Activated CD4-positive, alpha-beta T cell treated with anti-CD3 and anti-CD28 coated beads for 48 hours (primary cell): ENCODE measurements at regions not wholly inside any gene's neighbourhood (a gene's known extent, or its start where the extent isn't known, plus 50 kb on each side); places are given as distances from the start of the nearest gene placed in this dataset.
"Not testable (repeated sequence)": the region's sequence is repeated elsewhere in the genome, so short reads cannot be mapped to it uniquely, and the experiment has no call there.

ENCODE experiments used
- DNase-seq: peaks from one replicate; pipeline ENCODE4 v3.0.0-alpha.2; 2020

DNA sequence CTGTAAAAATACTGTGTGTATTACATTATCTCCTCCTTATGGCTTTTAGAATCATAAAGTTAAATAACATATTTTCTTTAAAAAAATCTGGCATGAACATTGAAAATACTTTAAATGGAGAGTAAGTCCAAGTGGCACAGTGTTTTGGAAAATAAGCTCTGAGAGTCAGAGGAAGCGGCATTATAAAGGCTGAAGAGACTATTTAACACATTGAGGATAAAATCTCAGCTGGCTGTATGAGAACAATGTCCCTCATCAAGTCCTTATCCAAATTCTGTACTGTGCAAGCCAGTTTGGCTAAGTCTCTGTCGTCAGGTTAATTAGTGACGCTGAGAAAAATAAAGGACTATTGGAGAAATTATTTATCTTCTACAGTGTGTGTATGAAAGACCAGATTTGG, 245.5 kb downstream of the MFSD1 start:
- DNase-seq = no peak

DNA sequence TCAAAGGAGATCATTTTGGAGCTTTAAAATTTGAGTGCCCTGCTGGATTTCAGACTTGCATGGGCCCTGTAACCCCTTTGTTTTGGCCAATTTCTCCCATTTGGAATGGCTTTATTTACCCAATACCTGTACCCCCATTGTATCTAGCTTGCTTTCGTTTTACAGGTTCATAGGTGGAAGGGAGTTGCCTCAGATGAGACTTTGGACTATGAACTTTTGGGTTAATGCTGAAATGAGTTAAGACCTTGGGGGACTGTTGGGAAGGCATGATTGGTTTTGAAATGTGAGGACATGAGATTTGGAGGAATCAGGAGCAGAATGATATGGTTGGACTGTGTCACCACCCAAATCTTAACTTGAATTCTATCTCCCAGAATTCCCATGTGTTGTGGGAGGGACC, 250.6 kb downstream of the MFSD1 start:
- not testable (repeated sequence) for DNase-seq

- DNase-seq = no peak
Observed at GRCh38 chr3:159057621-159058020, 255.8 kb downstream of the MFSD1 start.

GRCh38 chr3:159058859-159059258, 257.0 kb downstream of the MFSD1 start:
- DNase-seq = no peak

DNA sequence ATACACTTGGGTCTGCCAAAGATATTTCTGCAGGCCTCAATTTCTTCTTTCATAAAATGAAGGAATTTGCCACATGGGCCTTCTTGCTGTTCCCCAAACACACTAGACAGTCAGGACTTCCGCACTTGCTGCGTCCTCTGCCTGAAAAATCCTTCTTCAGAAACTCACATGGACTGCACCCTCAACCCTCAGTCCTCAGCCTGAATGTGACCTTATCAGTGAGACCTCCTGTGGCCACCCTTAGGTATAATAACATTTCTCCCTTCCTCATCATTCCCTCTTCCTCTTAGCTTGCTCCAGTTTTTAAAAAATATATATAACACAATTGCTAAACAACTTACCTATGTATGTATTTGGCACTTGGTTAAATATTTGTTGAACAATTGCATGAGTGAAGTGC, 257.5 kb downstream of the MFSD1 start:
- DNase-seq = no peak

- DNase-seq = no peak
Observed at GRCh38 chr3:159062734-159063410, 261.0 kb downstream of the MFSD1 start.

- no peak for DNase-seq
Observed at GRCh38 chr3:159069091-159069490, 267.2 kb downstream of the MFSD1 start, which contains the start of gene IQCJ. Gene IQCJ, plus strand, starts transcription at chr3:159069319.

DNA sequence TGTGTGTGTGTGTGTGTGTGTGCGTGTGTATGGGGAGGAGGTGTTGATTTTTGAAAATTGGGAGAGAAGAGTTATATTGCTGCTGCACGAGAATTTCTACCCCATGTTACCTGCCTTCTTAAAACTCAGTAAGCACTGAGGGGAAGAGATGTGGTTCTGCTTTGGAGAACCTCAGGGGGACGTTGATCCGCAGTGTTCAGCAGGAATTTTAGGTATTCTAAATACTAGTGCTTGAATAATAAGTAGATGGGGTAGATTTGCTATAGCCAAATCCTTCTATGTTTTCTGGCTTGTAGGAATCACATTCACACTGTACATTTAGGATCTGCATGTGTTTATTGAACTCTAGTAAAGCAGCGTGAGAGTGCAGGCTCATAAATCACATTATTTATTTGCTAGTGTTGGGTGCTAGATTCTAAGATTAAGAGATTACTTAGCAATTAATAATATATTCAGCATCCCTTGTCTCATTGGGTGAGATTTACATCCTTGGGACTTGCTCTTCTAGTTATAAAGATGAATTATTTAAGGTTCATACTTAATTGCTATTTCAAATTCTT, 268.1 kb downstream of the MFSD1 start:
- no peak for DNase-seq

DNA sequence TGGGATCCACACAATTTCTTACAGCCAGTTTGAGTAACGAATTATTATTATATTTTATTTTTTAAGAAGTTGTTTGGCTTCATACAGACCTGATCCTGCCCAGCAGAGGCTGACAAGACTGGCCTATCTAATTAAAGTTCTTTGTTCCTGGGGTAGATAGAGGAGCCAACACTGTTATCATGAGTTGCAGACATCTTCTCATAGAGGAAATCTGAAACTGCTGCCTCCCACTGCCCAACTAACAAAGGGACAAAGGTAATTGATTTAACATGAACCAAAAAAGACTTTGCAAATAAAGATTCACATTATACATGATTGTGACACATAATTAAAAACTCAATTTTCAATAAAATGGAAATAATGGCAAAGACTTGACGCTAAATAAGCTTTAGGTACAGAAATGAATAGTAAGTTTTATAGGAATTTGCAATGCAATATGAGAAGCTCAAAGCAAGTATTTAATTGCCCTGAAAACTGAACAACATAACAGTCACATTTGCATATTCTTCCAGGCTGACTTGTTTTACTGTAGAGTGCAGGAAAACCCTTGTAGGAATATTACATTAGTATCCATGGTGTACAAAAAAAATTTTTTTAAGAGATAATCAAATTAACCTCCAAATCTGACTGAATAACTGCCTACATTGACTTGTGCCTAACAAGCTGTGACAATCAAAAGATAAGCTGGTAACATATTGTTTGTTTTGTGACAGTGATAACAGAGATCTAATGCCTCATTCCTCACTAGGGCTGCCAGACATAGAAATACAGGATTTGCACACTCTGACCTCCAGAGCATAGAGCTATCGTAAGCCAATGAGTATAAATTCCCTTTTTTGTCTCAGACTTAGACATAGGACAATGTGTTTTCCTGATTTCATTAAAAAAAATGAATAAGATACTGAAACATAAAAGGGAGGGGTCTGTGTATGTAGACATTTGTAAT, 273.2 kb downstream of the MFSD1 start:
- DNase-seq = no peak

- no peak for DNase-seq
Observed at GRCh38 chr3:159077860-159078259, 276.0 kb downstream of the MFSD1 start.

- DNase-seq = no peak
Observed at GRCh38 chr3:159080256-159080655, 278.4 kb downstream of the MFSD1 start.

GRCh38 chr3:159080821-159081220, 279.0 kb downstream of the MFSD1 start:
- no peak for DNase-seq

- DNase-seq = no peak
Observed at GRCh38 chr3:159082519-159082918, 280.7 kb downstream of the MFSD1 start.

DNA sequence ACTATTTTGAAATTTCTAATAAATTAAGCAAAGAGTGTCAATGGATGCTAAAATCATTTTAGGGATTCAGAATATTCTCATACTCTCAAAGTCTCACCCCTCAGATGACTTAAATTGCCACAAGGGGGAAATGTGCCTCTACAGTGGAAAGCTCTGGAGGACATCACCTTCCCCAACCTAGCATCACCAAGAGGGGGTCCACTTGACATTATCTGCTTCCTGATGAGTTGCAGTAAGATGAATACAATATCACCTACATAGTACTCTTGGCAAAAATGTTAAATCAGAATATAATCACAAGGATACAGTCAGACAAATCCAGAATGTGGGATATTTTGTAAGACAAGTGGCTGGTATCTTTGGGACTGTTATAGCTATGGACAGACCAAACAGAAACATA, 290.1 kb downstream of the MFSD1 start:
- no peak for DNase-seq

DNA sequence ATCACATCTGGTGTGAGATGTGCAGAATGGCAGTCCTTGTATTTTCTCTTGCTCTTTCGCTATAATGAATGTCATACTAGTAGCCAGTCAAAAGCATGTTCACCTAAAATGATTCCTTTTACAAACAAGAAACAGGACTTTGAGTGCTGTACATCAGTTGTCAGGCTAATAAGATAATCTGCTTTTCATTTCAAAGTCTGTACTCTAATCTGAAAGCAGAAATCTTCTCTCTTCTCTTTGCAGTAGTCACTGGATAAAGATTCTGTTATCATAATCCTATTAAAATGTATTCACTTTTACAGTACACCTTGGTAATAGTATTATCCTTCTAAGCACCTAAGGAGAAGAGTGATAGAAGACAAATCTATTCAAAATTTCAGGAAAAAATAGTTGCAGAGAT, 300.1 kb downstream of the MFSD1 start:
- DNase-seq = no peak

- DNase-seq = no peak
Observed at GRCh38 chr3:159112724-159113123, 310.9 kb downstream of the MFSD1 start.

GRCh38 chr3:159113221-159113875, 311.5 kb downstream of the MFSD1 start:
- DNase-seq = no peak

GRCh38 chr3:159114582-159114981, 312.7 kb downstream of the MFSD1 start:
- DNase-seq = no peak

- no peak for DNase-seq
Observed at GRCh38 chr3:159123877-159124276, 322.0 kb downstream of the MFSD1 start.

GRCh38 chr3:159126261-159127020, 324.6 kb downstream of the MFSD1 start:
- no peak for DNase-seq

DNA sequence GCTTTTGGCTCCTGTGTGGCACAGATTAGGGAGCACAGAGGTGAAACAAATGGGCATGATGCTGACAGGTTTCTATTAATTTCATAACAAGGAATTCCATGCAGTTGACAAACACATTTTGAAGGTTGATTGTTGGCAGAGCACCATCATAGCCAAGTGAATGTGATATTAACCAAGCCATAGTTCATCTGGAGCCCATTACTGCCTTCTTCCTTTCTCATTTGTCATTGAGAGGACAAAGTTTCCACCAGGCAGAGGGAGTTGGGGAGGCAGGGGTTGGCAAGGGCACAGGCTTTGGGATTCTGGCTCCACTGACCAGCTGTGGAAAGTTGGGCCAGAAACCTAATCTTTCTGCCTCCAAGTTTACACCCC, 325.2 kb downstream of the MFSD1 start:
- no peak for DNase-seq

- DNase-seq = no peak
Observed at GRCh38 chr3:159128628-159129027, 326.8 kb downstream of the MFSD1 start.

- DNase-seq = peak; percentile 5
Observed at GRCh38 chr3:159130108-159130507, 328.3 kb downstream of the MFSD1 start.
